ENCODE measurements at regions not wholly inside any gene's neighbourhood (a gene's known extent, or its start where the extent isn't known, plus 50 kb on each side); places are given as distances from the start of the nearest gene placed in this dataset.

GRCh38 chr5:107753427-107753826 is 82.7 kb upstream of the EFNA5 start:
- Histone ChIP-seq H3K4me1 (ENCODE audit: control insufficient read depth in 5 of 5, insufficient read depth in 5 of 5, low read length in 5 of 5) (no peaks in the 10 kb centered on the region), H3K9me3 (ENCODE audit: control insufficient read depth in 4 of 4, insufficient read depth in 3 of 4, low read length in 3 of 4) (peaks cover 0 to 3% (median 0%) of the 10 kb centered on the region in 4 donors), H3K27me3 (ENCODE audit: control insufficient read depth in 3 of 3, insufficient read depth in 3 of 3, low read length in 2 of 3) (no peaks in the 10 kb centered on the region), H3K36me3 (ENCODE audit: control insufficient read depth in 4 of 4, insufficient read depth in 4 of 4, low read length in 4 of 4) (no peaks in the 10 kb centered on the region), H3K9ac (ENCODE audit: insufficient read depth in 1 of 2, low read length in 2 of 2) (no peak overlapping the region), H3K27ac (ENCODE audit: low read depth in 1 of 2, low read length in 1 of 2) (no peak overlapping the region), H3K4me3 (no peak overlapping the region)
- no peak for TF ChIP-seq CTCF (IDR thresholded peaks at IDR 0.05; ENCODE audit: control extremely low read depth, extremely low read depth)
- DNase-seq, result no peak
- WGBS, 2 donors, result 92 to 98% methylated on average over 4 of the region's 4 CpGs
- no peak for ATAC-seq (ENCODE audit: insufficient read depth, low FRiP score)

- 88 to 91% methylated on average over 5 of the region's 5 CpGs for WGBS, 2 donors
These were observed 73.9 kb upstream of the EFNA5 start for GRCh38 chr5:107744418-107745330.

GRCh38 chr5:107743373-107744000 is 72.8 kb upstream of the EFNA5 start:
- TF ChIP-seq CTCF (IDR thresholded peaks at IDR 0.05; ENCODE audit: control extremely low read depth, extremely low read depth), result no peak
- whole genome bisulfite sequencing, 2 donors, result 83 to 97% methylated on average over 3 of the region's 3 CpGs
- ATAC-seq (ENCODE audit: insufficient read depth, low FRiP score) (no peak), DNase-seq (no peak)
- Histone ChIP-seq H3K9ac (ENCODE audit: insufficient read depth in 1 of 2, low read length in 2 of 2) (no peak overlapping the region), H3K9me3 (ENCODE audit: control insufficient read depth in 4 of 4, insufficient read depth in 3 of 4, low read length in 3 of 4) (peaks cover 0 to 10% (median 2%) of the 10 kb centered on the region in 4 donors), H3K4me3 (no peak overlapping the region), H3K27ac (ENCODE audit: low read depth in 1 of 2, low read length in 1 of 2) (no peak overlapping the region), H3K27me3 (ENCODE audit: control insufficient read depth in 3 of 3, insufficient read depth in 3 of 3, low read length in 2 of 3) (no peaks in the 10 kb centered on the region), H3K4me1 (ENCODE audit: control insufficient read depth in 5 of 5, insufficient read depth in 5 of 5, low read length in 5 of 5) (no peaks in the 10 kb centered on the region), H3K36me3 (ENCODE audit: control insufficient read depth in 4 of 4, insufficient read depth in 4 of 4, low read length in 4 of 4) (no peaks in the 10 kb centered on the region)

More at GRCh38 chr5:107744418-107745330, 73.9 kb upstream of the EFNA5 start:
- H3K9me3 ChIP-seq (ENCODE audit: control insufficient read depth in 4 of 4, insufficient read depth in 3 of 4, low read length in 3 of 4), result peaks cover 0 to 10% (median 2%) of the 10 kb centered on the region in 4 donors
- ATAC-seq (ENCODE audit: insufficient read depth, low FRiP score) (no peak), DNase-seq (no peak)
- H3K4me1 ChIP-seq (ENCODE audit: control insufficient read depth in 5 of 5, insufficient read depth in 5 of 5, low read length in 5 of 5), result no peaks in the 10 kb centered on the region
- no peak overlapping the region for H3K27ac ChIP-seq (ENCODE audit: low read depth in 1 of 2, low read length in 1 of 2)
- H3K27me3 ChIP-seq (ENCODE audit: control insufficient read depth in 3 of 3, insufficient read depth in 3 of 3, low read length in 2 of 3), result no peaks in the 10 kb centered on the region
- H3K36me3 ChIP-seq (ENCODE audit: control insufficient read depth in 4 of 4, insufficient read depth in 4 of 4, low read length in 4 of 4), result no peaks in the 10 kb centered on the region
- no peak for TF ChIP-seq CTCF (IDR thresholded peaks at IDR 0.05; ENCODE audit: control extremely low read depth, extremely low read depth)
- H3K4me3 ChIP-seq, result no peak overlapping the region
- H3K9ac ChIP-seq (ENCODE audit: insufficient read depth in 1 of 2, low read length in 2 of 2), result no peak overlapping the region

All from lung (tissue), 11 donors.